Ovary (tissue), 7 donors: ENCODE measurements at regions not wholly inside any gene's neighbourhood (a gene's known extent, or its start where the extent isn't known, plus 50 kb on each side); places are given as distances from the start of the nearest gene placed in this dataset.

Source experiments
- DNase-seq, 5 donors: peaks; one replicate each; pipeline ENCODE4 v3.0.0-alpha.2; 2019 to 2020
- H3K27ac ChIP-seq, 2 donors: fragments of 200-600 bp; one replicate each; pipeline versions ENCODE4 v1.5.1 to v1.8.0; 2019 to 2022
- H3K27me3 ChIP-seq: fragments of 200-600 bp; one replicate; pipeline ENCODE4 v1.8.0; 2022
- H3K36me3 ChIP-seq: fragments of 200-600 bp; sonication (generic); one replicate; pipeline ENCODE4 v1.5.1; 2019
- H3K4me1 ChIP-seq: one replicate; pipeline ENCODE4 v1.8.1; 2013; ENCODE audit warnings: mild to moderate bottlenecking, moderate library complexity; ENCODE audit not compliant: insufficient read depth
- H3K4me3 ChIP-seq: fragments of 200-600 bp; sonication (generic); one replicate; pipeline ENCODE4 v1.5.1; 2017
- H3K9me3 ChIP-seq, 2 donors: fragments of 200-600 bp in 1 of 2; sonication (generic) in 1 of 2; one replicate each; pipeline versions ENCODE4 v1.5.1 to v1.8.1; 2013 to 2019; ENCODE audit warnings: mild to moderate bottlenecking in 1 of 2, moderate library complexity in 1 of 2
- EP300 ChIP-seq: sonication (generic); formaldehyde crosslinking; IDR thresholded peaks from one replicate; pipeline ENCODE4 v1.6.1; 2017; ENCODE audit warnings: antibody characterized with exemption
- POLR2A ChIP-seq: fragments of 450-650 bp; IDR thresholded peaks from one replicate; pipeline ENCODE4 v1.6.1; 2017; ENCODE audit warnings: antibody characterized with exemption, mild to moderate bottlenecking, moderate library complexity
- WGBS, 3 donors: extraction: QIAGEN DNeasy Blood & Tissue Kit in 1 of 3; methylation state at CpG; one replicate each; pipeline versions ENCODE4 v1.1.5 to v1.1.7; 2013 to 2017; 5-methylcytosine and 5-hydroxymethylcytosine counted together
- intact Hi-C, 4 donors: fragments of 100-400 bp; cut with DNase I; formaldehyde crosslinking; loops; one replicate each; pipeline versions ENCODE4 v1.11.0 to v1.15.1; 2022 to 2023
- TF ChIP-seq, protein P1 (sequence below), 3 donors: fragments of 450-650 bp in 2 of 3; fragments of 200-600 bp in 1 of 3; IDR thresholded peaks; one replicate each; pipeline versions ENCODE4 v1.5.1 to v1.8.0; 2016 to 2022; ENCODE audit warnings: antibody characterized with exemption in 3 of 3, mild to moderate bottlenecking in 1 of 3
- donor health status: DM: no; HTN: no; CAD: no; lungs with moderate emphysema.
- donor health status: DM: no; HTN: no; CAD: no.
- donor health status: Bipolar disorder and iron deficiency.
- donor health status: DM: no; HTN: no; CAD: no.
- donor health status: DM: yes; HTN: yes; CAD: no.

DNA sequence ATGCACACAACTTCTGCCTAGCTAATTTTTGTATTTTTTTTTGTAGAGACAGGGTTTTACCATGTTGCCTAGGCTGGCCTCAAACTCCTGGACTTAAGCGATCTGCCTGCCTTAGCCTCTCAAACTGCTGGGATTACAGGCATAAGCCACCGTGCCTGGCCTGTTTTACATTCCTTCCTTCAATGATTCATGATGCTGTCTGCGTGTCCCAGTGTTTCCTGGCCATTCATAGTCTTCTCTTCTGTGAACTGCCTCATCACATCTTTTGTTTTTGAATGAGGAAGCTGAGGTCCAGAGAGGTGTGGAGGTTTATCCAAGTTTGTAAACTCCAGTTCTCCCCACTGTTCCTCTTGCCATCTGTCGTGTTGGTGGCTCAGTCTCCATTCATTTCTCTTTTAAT is 64.5 kb upstream of the MED9 start:
- intact Hi-C loops = no loop called here
- Histone ChIP-seq H3K4me3 (no peak overlapping the region), H3K9me3 (no peaks in the 10 kb centered on the region), H3K4me1 (peaks cover 2% of the 10 kb centered on the region), H3K27ac (no peak overlapping the region), H3K36me3 (no peaks in the 10 kb centered on the region), H3K27me3 (no peaks in the 10 kb centered on the region)
- 29 to 32% (median 29%) methylated on average over 4 of the region's 4 CpGs for WGBS, 3 donors
- no peak for DNase-seq
- TF ChIP-seq POLR2A (no peak), EP300 (no peak)
- TF ChIP-seq, protein P1, sequence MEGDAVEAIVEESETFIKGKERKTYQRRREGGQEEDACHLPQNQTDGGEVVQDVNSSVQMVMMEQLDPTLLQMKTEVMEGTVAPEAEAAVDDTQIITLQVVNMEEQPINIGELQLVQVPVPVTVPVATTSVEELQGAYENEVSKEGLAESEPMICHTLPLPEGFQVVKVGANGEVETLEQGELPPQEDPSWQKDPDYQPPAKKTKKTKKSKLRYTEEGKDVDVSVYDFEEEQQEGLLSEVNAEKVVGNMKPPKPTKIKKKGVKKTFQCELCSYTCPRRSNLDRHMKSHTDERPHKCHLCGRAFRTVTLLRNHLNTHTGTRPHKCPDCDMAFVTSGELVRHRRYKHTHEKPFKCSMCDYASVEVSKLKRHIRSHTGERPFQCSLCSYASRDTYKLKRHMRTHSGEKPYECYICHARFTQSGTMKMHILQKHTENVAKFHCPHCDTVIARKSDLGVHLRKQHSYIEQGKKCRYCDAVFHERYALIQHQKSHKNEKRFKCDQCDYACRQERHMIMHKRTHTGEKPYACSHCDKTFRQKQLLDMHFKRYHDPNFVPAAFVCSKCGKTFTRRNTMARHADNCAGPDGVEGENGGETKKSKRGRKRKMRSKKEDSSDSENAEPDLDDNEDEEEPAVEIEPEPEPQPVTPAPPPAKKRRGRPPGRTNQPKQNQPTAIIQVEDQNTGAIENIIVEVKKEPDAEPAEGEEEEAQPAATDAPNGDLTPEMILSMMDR (IDR thresholded peaks at IDR 0.05) = no peak

DNA sequence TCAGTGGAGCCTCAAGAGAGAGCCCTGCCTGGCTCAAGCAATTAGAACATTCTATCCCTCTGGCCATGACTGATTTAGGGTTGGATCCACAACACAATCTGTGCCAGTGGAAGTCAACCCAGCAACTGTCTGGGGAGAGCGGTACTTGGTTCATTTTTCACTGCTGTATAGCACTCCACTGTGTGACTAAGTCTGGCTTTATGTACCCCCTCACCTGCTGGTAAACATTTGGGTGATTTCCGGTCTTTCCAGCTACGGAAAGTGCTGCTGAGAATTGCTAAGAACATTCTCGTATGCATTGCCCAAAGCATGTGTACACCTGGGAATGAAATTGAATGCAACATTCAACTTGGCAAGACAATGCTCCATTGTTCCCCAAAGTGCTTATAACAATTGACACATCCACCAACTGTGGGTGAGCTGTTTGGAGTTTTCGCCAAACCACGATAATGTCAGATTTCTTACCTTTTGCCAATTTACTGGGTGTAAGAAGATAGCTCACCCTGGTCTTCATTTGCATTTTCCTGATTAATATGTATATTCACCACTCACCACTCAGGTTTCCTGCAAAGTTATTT is 63.5 kb upstream of the MED9 start:
- no peak for DNase-seq
- TF ChIP-seq, protein P1 (IDR thresholded peaks at IDR 0.05) = no peak
- TF ChIP-seq POLR2A (no peak), EP300 (no peak)
- WGBS, 3 donors = 83 to 87% (median 83%) methylated on average over 6 of the region's 6 CpGs

DNA sequence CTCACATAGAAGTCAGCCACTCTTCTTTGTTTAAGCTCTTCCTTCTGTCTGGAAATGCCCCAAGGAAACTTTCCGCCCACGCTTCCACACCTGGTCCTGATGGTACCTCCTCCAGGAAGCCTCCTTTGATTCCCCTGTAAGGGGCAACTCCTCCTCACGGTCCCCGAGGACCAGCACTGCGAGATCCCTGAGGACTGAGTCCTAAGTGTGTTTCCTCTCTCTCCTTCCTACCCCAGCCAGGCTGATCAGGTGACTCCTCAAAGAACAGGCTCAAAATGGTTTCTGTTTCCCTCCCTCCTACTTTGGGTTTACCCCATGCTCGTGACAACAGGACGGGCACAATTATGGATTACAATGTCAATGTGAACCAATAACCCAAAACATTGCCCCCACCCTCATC is 63.0 kb upstream of the MED9 start:
- H3K4me3 ChIP-seq = no peak overlapping the region
- intact Hi-C loops = no loop called here
- WGBS, 3 donors = 43 to 59% (median 44%) methylated on average over 7 of the region's 7 CpGs

More for the DNA sequence above, 63.5 kb upstream of the MED9 start:
- Histone ChIP-seq H3K27ac (no peak overlapping the region), H3K27me3 (no peaks in the 10 kb centered on the region), H3K36me3 (no peaks in the 10 kb centered on the region), H3K4me3 (no peak overlapping the region), H3K4me1 (peaks cover 2% of the 10 kb centered on the region), H3K9me3 (no peaks in the 10 kb centered on the region)
- intact Hi-C loops = no loop called here

DNA sequence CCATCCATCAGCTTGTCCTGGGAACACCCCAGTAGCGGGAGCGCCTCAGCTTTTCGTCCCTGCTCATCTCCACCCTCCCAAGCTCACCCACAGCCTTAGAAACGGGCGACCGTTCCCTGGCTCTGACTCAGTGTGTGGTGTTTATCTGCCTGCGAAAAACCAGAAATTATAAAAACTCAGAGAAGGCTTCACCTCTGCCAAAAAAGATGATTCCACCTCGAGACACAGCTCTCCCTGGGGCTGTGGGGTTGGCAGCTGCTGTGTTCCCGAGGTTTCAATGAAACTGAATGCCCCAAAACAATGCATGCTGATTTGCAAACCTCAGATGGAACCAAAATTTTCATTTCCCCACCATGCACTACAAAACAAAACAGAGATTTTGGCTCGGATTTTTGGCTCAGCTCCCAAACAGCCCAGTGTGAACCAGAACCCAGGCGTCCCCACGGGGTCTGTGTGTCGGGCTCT is 62.4 kb upstream of the MED9 start:
- Histone ChIP-seq H3K4me3 (no peak overlapping the region), H3K27ac (no peak overlapping the region)
- DNase-seq = peak in 2 of 5 donors; percentile 12 to 46

More for the DNA sequence above, 63.0 kb upstream of the MED9 start:
- peaks cover 2% of the 10 kb centered on the region for H3K4me1 ChIP-seq
- TF ChIP-seq, protein P1 (IDR thresholded peaks at IDR 0.05) = no peak
- TF ChIP-seq EP300 = no peak
- no peak for TF ChIP-seq POLR2A
- peak in 1 of 5 donors; percentile 29 for DNase-seq
- H3K27ac ChIP-seq = no peak overlapping the region
- no peaks in the 10 kb centered on the region for H3K9me3 ChIP-seq
- H3K27me3 ChIP-seq = no peaks in the 10 kb centered on the region
- H3K36me3 ChIP-seq = no peaks in the 10 kb centered on the region

More for the DNA sequence above, 62.4 kb upstream of the MED9 start:
- Histone ChIP-seq H3K27me3 (no peaks in the 10 kb centered on the region), H3K4me1 (peaks cover 2% of the 10 kb centered on the region), H3K9me3 (no peaks in the 10 kb centered on the region), H3K36me3 (no peaks in the 10 kb centered on the region)
- 7 to 15% (median 14%) methylated on average over 13 of the region's 13 CpGs for WGBS, 3 donors
- TF ChIP-seq POLR2A = no peak
- no peak for TF ChIP-seq EP300
- TF ChIP-seq, protein P1 (IDR thresholded peaks at IDR 0.05) = no peak
- intact Hi-C loops = no loop called here
